SK-N-MC (cell line): ENCODE measurements at regions not wholly inside any gene's neighbourhood (a gene's known extent, or its start where the extent isn't known, plus 50 kb on each side); places are given as distances from the start of the nearest gene placed in this dataset.

ENCODE experiments used
- EZH2 ChIP-seq: fragments of 200-600 bp; sonication (generic); IDR thresholded peaks from one replicate; pipeline ENCODE4 v1.6.1; 2017; ENCODE audit warnings: antibody characterized with exemption
- POLR2AphosphoS5 ChIP-seq: IDR thresholded peaks from 2 replicates; pipeline ENCODE4 v1.6.1; 2012; ENCODE audit warnings: mild to moderate bottlenecking, low read depth, low read length, borderline replicate concordance

DNA sequence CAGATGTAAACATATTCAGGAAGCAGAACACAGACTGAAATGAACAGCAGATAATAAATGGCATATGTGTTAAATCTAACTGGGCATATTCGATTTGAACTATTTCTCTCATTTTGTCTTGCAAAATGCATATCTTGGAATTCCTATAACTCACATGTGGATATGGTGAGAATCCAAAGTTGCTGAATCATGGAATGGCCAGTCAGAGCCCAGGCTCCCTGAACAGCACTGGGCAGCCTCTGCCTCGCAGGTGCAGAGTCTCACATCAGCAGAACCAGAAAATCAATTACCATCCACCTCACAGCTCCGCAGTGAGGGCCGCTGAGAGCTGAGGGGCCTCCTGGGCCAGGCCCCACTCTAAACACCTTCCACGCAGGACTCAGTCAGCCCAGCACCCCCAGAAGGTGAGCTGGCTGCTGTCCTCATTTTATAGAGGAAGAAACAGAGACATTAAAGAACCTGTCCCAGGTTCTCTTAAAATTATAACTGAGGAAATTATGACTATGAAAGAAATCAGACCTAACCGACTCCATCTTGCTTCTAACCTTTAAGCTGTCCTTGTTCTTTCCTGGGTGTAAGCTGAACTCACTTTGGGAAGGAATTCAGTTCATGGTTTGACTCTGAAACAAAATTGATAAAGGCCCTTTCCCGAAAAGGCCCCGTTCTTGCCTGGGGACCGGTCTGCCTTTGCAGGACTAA, 269.1 kb upstream of the SFSWAP start:
- TF ChIP-seq POLR2AphosphoS5 (no peak), EZH2 (no peak)
